ENCODE measurements at regions not wholly inside any gene's neighbourhood (a gene's known extent, or its start where the extent isn't known, plus 50 kb on each side); places are given as distances from the start of the nearest gene placed in this dataset.
"Not testable (repeated sequence)": the region's sequence is repeated elsewhere in the genome, so short reads cannot be mapped to it uniquely, and the experiment has no call there.

DNA sequence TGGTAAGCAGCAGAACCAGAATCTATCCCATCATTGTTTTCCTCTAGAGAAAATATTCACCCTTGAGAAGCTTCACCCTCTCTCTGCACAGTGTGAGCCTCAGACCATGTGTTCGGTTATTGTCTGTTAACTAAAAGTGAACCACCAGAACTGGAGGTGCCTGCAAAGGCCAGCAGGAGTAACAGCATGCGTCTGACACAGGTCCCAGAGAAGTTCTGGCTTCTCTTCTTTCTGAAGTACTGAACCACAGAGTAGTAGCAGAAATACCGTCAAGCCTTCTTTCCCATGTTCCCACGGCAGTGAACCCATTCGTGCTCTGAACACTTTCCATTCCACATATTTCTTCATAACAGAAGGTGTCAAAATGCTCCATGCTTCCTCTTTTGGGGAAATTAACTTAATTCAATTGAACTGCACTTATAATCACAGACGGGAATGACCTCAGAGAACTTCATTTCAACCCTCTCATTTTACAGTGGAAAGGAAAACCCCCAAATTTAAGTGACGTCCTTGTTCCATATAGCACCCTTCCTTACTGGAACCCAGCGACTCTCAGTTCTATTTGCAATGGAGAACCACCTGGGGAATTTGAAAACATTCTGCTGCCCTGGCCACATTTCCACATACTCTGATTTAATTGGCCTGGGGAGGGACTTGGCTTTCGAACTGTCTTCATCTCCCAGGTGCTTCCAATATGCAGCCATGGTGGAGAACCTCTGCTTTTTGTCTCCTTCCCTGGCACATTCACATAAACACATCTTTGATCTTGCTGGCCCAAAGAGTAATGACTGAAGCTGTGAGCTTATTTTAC, 519.1 kb downstream of the RNF144A start:
- no peak for DNase-seq

DNA sequence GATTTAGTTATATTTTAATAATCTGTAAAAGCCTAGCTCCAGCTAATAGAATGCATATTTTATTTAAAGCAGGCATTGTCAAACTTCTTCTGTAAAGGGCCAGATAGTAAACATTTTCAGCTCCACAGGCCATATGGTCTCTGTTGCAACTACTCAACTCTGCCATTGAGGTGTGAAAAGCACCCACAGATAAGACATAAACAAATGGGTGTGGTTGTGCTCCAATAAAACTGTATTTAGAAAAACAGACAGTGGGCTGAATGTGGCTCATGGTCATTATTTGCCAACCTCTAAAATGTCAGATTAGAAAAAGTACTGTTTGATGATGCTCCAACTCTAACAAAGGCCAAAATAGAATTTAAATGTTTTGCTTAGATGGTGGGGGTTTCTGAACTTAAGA, 519.9 kb downstream of the RNF144A start:
- no peak for DNase-seq

DNA sequence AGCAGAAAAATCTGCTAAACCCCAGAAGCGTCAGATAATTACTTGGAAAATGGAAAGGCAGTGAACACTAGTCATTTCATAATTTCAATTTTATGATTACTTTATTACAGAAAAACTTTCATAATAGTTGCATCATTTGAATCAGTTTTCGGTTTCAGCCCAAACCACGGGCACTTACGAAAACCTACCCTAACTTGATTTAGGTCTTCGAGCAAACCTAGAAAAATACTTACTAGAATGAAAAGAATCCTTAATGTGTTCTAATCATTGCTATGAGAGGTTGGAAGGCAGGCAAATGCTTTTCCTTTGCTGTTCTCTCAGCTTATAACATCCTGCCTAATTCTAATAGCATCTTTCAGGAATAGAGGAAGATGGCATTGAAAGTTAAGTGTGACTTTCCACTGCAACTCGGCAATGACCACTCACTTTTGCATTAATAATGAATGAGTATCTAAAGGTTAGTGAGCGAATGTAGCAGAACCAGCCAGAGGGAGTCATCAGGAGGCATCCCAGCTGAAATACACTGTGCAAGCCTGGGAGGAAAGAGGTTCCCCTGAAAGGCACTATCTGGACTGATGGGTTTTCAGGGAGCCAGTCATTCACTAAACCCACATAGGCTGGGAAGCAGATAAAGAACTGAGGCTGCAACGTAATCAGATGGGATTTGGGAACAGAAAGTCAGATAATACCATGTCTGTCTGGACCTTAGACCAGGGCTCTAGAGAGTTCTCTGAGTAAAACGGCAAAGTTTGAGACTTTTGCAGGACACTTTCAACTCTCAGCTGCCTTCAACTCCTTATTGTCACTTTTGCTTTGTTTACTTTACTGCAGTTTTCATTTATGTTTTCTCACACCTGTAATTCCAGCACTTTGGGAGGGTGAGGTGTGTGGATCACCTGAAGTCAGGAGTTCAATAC, 520.8 kb downstream of the RNF144A start:
- DNase-seq: no peak

DNA sequence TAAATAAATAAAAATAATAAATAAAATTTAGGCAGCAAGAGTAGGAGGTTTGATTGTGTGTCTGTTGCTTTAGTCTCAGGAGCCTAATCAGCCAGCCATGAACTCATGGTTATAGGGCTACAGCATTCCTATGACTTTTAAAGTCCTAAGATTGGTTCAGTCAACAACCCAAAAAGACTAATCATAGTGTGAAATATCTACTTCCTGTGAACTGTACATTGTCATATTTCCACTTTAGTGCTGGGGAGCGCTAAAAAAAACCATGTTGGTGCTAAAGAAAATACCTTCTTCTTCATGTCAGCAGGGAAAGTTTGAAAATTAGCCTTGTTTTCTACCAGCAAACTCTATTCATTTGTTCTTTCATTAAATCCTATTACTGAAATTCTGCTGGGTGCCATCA, 521.6 kb downstream of the RNF144A start:
- DNase-seq: no peak

DNA sequence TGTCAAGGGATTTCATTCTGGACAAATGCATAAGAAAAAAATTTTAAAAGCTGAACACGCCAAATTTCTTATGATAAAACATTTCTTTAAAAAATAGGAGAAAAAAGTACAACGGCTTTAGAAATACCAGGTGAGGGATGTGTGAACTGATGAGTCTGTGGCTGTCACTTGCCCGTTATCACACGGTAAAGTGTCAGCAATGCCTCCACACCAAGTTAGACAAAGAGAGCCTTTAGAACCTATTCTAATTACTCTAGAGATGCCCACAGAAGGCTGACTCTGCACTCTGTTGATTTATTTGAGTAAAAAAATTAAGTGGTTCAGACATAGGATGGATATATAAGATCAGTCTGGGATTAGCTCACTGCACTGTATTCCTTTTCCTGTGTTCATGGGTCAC, 523.8 kb downstream of the RNF144A start:
- no peak for DNase-seq

DNA sequence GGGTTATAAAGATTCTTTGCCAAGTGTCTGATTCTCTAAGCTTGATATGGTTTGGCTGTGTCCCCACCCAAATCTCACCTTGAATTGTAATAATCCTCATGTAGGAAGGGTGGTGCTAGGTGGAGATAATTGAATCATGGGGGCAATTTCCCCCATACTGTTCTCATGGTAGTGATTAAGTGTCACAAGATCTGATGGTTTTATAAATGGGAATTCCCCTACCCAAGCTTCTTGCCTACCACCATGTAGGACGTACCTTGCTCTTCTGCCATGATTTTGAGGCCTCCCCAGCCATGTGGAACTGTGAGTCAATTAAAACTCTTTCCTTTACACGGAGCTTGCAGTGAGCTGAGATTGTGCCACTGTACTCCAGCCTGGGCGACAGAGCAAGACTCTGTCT, 524.6 kb downstream of the RNF144A start:
- not testable (repeated sequence) for DNase-seq

DNA sequence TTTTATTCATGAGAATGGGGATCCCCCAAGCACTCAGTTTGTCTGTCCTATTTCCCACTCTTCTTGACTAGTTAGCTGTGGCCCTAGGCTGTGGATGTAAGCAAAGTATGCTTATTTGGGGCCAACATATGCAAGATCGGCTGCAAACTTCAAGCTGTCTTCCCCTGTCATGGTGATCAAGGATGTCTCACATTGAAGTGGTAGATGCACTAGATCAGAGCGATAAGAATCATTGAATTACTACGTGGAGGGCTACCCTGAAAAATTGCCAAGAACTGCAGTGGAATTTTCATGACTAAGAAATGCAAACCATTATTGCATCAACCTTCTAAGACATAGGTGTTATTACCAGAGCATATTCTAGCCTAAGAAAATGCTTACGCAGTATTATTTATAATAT, 527.4 kb downstream of the RNF144A start:
- DNase-seq: no peak

DNA sequence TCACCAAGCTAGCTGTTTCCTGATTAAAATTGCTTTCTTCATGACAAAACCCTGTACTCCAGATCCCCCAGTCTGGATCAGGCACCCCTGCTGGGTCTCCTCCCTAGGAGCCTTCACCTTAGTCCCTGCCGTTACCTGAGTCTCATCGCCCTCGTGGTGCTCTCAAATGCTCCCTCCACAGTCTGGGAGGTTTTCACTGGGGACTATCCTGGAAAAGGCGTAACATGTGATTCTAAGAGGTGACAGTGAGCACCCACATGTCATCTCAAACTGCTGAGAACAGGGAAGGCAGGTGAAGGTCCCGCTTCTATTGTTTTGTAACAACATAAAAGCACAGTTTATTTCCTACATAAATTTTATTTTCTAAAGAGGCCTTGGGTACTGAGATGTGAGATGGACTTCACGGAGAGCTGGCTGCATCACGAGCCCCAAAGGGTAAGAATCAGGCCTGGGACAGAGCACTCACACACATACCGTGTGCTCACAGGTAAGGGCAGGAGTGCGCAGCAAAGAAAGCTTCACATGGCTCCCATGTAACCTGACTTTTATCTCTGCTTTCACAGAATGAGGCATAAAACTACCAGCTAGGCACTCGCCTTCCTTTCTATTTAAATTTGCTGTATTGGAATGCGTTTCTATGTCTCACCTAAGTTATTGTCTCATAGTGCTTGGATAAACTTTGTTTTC, 531.5 kb downstream of the RNF144A start:
- no peak for DNase-seq

DNA sequence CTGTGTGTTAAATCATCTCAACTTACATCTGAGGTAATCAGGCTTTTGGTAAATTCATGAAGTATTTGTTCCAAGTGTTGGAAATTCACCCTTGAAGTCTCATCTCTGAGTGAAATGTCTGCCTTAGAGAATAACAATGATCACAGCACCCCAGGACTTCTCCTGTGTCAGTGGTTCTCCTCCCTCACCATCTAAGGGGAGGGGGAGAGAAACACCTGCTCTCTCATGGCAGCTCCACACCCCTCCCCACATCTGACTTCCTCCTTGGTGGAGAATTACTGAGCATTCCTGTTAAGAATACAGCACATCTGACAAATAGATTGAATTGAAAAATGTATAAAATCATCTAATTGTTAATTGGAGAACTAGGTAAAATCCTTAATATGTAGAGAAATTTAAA, 532.1 kb downstream of the RNF144A start:
- peak; percentile 24 for DNase-seq

DNA sequence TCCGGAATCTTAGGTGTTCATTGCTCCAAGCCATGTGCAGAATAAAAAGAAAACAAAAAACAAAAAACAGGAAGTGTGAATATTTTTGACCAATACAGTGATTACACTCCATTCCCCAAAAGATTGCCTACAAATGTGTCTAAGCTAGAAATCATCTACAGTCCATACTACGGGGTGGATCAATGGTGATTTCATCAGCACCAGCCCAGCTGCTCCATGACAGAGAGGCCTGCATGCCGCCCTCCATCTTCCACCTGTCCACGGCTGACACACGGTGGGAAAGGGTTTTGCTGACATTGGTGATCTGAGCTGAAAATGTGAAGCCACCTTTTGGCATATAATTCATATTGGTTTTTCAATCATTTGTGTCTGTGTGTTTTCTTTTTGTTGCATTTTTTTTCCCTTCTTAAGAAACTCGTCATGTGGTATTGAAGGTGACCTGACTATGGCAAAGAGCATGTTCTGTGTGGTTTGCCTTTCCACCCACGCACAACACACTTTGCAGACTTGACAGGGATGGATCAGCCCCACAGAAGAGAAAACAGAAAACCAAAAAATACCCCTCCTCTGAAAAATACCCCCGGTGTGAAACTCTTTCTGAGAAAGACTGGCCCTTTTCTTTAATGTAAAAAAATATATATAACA, 533.1 kb downstream of the RNF144A start:
- DNase-seq: no peak

DNA sequence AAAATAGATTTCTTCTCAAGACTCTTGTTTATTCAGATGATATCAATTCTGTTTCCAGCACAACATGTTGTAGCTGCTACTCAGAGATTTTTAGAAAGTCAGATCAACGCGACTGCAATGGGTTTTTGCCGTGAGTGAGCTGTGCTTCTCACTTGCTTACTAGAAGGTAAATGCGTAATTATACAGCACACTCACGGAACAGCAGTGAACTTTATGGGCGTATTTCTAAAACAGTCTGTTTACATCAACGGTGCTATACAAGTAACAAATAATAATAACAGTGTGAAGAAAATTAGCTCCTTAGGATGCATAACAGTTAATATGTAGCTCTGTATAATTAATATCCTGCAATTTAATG, 533.6 kb downstream of the RNF144A start:
- no peak for DNase-seq

DNA sequence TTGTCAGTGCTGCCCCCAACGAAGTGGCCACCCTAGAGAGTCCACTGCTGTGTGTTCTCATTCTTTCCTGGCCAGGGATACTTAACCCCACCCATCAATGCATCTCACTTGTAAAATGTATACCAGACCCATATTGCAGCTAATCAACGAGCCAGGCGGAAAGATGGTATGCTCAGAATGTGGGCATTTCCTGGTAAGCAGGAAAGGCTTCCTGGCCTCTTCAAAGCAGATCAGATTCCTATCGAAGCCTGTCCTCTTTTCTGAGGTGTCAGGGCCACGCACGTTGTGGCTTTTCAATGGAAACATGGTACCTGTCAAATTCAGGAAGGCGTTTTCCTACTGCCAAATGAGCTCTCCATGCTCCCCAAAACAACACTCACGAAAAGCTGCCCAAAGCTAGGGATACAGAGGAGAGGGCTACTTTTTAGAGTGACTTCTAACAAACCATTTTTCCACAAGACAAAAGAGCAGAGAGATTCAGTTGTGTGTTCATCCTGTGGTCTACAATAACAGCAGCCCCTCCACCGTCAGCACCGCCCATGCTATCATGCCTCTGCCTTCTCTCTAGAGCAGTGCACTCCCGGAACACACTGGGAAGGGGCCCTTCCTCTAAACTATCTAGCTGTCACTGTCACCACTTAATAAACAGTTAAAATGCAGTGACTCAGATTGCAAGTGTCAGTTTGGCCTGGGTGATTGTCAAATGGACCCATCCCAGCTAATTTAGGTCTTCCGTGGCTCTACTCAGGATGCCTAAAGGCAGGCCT, 535.1 kb downstream of the RNF144A start:
- DNase-seq: no peak

DNA sequence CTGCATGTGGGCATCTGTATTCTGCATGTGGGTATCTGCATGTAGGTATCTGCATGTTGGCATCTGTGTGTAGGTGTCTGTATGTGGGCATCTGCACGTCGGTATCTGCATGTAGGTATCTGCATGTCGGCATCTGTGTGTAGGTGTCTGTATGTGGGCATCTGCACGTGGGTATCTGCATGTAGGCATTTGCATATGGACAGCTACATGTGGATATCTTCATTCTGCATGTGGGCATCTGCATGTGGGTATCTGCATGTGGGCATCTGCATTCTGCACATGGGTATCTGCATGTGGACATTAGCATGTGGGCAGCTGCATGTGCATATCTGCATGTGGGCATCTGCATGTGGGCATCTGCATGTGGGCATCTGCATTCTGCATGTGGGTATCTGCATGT, 537.4 kb downstream of the RNF144A start:
- DNase-seq: no peak

DNA sequence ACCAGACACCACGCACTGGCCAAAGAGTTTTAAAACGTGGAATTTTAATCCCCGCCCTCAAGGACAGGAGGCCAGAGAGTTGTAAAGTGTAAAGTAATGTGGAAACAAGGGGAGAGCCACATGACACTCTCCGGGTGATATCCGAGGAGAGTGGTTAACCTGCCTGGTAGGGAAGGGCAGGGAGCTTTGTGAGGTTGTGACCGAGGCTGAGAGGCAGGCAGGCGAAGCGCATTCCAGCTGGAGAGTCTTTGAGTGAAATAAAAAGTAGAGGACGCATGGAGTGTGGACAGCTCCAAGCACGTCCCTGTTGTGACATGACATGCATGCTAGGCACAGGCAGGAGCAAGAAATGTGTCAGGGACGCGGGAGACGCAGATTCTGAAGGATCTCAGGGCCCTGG, 539.5 kb downstream of the RNF144A start:
- no peak for DNase-seq

DNA sequence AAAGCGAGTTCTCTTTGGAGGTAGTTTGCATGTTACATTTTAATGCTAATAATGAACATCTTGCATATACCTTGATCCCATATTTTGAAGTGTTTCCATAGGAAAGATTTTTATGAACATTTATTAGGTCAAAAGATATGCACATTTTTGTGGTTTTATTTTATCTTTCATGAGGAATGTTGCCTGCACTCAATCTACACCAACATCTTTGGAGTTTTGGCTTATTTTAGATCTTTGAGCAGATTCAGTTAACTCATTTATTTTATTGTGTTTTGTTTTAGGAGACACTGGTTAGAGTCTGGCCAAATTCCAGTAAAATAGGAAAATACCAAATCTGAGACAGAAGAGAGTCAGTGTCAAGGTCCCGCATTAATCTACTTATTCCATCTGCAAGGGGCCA, 540.9 kb downstream of the RNF144A start:
- no peak for DNase-seq

DNA sequence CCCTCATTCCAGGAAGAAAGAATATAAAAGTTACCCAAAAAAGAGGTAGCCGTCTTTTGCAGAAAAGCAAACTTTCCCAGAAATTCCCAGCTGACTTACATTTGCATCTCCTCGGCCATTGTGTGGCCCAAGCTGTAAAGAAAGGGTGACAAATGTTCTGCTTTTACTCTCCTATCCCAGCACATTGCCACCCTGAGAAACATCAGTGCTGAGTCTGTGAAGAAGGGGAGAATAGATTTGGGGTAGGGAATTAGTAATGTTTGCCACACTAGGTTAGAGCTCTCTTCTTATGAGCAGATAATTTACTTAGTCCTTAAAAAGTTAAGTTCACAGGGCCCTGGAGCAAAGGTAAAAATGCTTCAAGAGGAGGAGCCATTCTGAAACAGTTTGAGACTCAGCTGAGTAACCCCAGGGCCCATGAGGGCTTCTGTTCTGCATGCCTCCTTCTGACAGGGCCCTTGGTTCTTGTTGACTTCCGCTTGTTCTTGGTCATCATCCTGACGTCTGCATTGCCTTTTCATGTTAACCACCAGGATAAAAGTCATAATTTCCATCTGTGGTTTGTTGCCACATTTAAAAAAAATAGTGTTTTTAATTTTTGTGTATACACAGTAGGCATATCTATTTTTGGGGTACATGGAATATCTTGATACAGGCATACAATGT, 550.7 kb downstream of the RNF144A start:
- no peak for DNase-seq

DNA sequence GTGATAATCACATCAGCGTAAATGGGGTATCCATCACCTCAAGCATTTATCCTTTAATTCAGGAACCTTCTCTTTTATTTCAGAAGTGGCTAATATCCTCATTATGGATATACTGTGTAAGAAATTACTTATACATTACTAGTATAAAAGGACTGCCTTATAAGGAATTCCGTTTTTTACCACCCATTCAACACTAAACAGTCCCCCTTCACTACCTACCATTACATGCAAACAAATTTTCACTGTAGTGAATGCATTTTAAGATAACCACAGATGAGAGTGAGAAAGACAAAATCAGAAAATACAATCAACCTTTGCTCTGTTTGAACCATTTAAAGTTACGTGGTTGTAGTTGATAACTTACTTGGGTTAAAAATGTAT, 551.2 kb downstream of the RNF144A start:
- DNase-seq: no peak

DNA sequence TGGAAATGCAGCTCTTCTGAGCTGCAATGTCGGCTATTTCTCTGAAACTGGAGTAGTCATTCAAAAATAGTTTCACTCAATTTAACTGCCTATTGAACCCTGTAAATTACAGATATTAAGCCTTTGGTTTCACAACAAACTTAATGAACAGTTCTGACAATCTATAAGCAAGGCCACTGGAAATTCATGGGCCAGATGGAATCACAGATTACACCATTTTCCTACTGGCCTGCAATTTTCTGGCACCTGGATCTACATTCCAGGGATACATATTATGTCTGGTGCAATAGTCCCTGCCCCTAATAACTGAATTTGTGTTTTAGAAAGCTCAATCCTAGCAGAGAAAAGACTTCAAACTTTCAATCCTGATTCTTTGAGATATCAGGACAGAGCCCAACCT, 551.7 kb downstream of the RNF144A start:
- no peak for DNase-seq

DNA sequence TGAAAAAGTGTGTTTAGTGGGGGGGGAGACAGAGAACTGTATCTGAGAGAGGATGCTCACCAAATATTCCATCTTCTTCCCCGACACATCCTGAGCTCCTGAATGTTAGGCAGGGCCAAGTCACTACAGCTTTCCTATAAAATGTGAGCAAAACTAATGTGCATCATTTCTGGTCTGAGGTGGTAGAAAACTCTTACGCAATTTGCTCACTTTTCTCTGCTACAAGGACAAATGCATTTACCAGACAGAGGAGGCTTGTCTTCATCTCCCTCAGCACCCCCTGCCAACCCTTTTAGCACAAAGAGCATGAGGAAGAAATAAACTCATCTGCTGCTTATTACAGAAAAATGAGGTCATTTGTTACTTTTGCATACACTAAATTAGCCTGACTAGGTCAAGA, 554.0 kb downstream of the RNF144A start:
- DNase-seq: no peak

DNA sequence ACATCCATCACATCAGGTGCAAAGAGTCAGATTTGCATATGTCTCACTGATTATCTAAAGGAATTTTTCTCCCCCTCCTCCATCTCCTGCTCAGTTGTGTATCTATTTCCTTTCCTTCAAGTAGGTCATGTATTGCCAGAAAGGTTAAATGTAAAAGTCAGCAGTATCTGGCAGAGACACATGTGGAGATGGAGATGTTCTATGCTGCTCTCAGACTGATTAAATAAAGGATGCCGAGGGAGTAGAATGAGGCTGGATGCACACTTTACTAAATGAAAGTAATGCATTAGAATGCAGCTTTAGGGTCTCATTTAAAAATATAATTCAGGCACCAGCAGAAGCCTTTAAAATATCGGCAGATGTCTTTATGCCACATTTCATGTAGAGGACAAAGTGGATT, 555.3 kb downstream of the RNF144A start:
- no peak for DNase-seq

DNA sequence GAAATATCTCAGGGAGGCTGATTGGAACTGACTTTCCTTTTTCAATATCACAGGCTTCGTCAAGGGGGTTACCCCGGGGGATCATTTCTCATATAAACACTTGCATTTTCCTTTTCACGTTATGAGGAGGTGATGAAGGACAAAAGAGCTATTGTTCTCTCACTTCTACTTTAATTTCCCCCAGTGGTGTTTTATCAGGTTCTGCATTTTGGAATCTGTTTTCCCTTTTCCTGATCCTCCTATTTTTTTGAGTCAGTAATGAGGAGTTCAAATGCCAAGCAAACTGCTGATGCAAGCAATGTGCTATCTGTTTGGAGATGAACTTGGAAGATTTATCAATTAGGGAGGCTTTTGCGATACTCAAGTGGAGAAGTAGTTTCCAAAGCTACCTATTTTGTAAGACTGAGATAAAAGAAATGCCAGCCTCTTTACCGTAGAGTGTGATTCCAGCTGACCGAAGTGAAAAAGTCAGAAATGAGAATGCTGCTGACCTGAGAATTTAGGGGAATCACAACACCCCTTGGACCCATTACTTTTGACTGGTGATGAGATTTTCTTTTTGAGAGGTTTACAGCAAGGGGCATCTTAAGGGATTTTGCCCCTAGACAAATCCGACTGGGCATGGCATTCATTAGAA, 556.0 kb downstream of the RNF144A start:
- DNase-seq: no peak

Measured in NCI-H345 (cell line).